RPMI8226 (cell line): ENCODE measurements at regions not wholly inside any gene's neighbourhood (a gene's known extent, or its start where the extent isn't known, plus 50 kb on each side); places are given as distances from the start of the nearest gene placed in this dataset.

Experiments
- DNase-seq: peaks from one replicate; pipeline ENCODE4 v3.0.0-alpha.2; 2015

GRCh38 chr12:105936496-105936895, 202.3 kb downstream of the NUAK1 start:
- no peak for DNase-seq

- no peak for DNase-seq
Observed at GRCh38 chr12:105937009-105937408, 201.7 kb downstream of the NUAK1 start.

GRCh38 chr12:105939181-105939721, 199.5 kb downstream of the NUAK1 start:
- DNase-seq: no peak

GRCh38 chr12:105942281-105942680, 196.5 kb downstream of the NUAK1 start:
- DNase-seq: no peak

GRCh38 chr12:105943525-105943924, 195.2 kb downstream of the NUAK1 start:
- no peak for DNase-seq

- no peak for DNase-seq
Observed at GRCh38 chr12:105944628-105945027, 194.1 kb downstream of the NUAK1 start.

- no peak for DNase-seq
Observed at GRCh38 chr12:105945880-105946279, 192.9 kb downstream of the NUAK1 start.

- DNase-seq: no peak
Observed at GRCh38 chr12:105946493-105946901, 192.3 kb downstream of the NUAK1 start.

- no peak for DNase-seq
Observed at GRCh38 chr12:105947906-105948305, 190.8 kb downstream of the NUAK1 start.

GRCh38 chr12:105948331-105948730, 190.4 kb downstream of the NUAK1 start:
- no peak for DNase-seq

GRCh38 chr12:105949391-105949790, 189.4 kb downstream of the NUAK1 start:
- no peak for DNase-seq

- no peak for DNase-seq
Observed at GRCh38 chr12:105951732-105952131, 187.0 kb downstream of the NUAK1 start.

- DNase-seq: no peak
Observed at GRCh38 chr12:105954951-105955931, 183.5 kb downstream of the NUAK1 start.

GRCh38 chr12:105955976-105956375, 182.8 kb downstream of the NUAK1 start:
- DNase-seq: no peak

- DNase-seq: no peak
Observed at GRCh38 chr12:105956662-105957457, 181.9 kb downstream of the NUAK1 start.

- no peak for DNase-seq
Observed at GRCh38 chr12:105960319-105961083, 178.3 kb downstream of the NUAK1 start.

- DNase-seq: no peak
Observed at GRCh38 chr12:105961821-105962671, 176.7 kb downstream of the NUAK1 start.

GRCh38 chr12:105967038-105967776, 171.5 kb downstream of the NUAK1 start:
- DNase-seq: no peak

- no peak for DNase-seq
Observed at GRCh38 chr12:105968025-105968424, 170.7 kb downstream of the NUAK1 start.

GRCh38 chr12:105970885-105971284, 167.9 kb downstream of the NUAK1 start:
- DNase-seq: no peak

GRCh38 chr12:105974738-105975137, 164.0 kb downstream of the NUAK1 start:
- no peak for DNase-seq
